AG10803 (cell line): ENCODE measurements at regions not wholly inside any gene's neighbourhood (a gene's known extent, or its start where the extent isn't known, plus 50 kb on each side); places are given as distances from the start of the nearest gene placed in this dataset.
"Not testable (repeated sequence)": the region's sequence is repeated elsewhere in the genome, so short reads cannot be mapped to it uniquely, and the experiment has no call there.

Source experiments
- DNase-seq: peaks from one replicate; pipeline ENCODE4 v3.0.0; 2010; ENCODE audit warnings: low read depth
- H3K4me3 ChIP-seq: 2 replicates; pipeline ENCODE4 v1.5.1; 2011; ENCODE audit warnings: mild to moderate bottlenecking, low read length, control low read depth
- CTCF ChIP-seq: conservative IDR thresholded peaks from 2 replicates; pipeline ENCODE4 v1.5.1; 2011; ENCODE audit warnings: mild to moderate bottlenecking, low read length, control low read depth, inconsistent platforms

GRCh38 chr5:90226433-90227099 is 183.0 kb downstream of the CETN3 start:
- no peak overlapping the region for H3K4me3 ChIP-seq
- TF ChIP-seq CTCF, result no peak
- no peak for DNase-seq

- DNase-seq, result no peak
- no peak overlapping the region for H3K4me3 ChIP-seq
- TF ChIP-seq CTCF, result no peak
These were observed 185.2 kb downstream of the CETN3 start for GRCh38 chr5:90224342-90224741.

GRCh38 chr5:90223756-90224155 is 185.8 kb downstream of the CETN3 start:
- no peak overlapping the region for H3K4me3 ChIP-seq
- no peak for TF ChIP-seq CTCF
- DNase-seq, result no peak

GRCh38 chr5:90221951-90222350 is 187.6 kb downstream of the CETN3 start:
- TF ChIP-seq CTCF, result no peak
- no peak for DNase-seq
- H3K4me3 ChIP-seq, result no peak overlapping the region

GRCh38 chr5:90220554-90220953 is 189.0 kb downstream of the CETN3 start:
- TF ChIP-seq CTCF, result no peak
- no peak for DNase-seq
- no peak overlapping the region for H3K4me3 ChIP-seq

- H3K4me3 ChIP-seq, result no peak overlapping the region
- no peak for TF ChIP-seq CTCF
- no peak for DNase-seq
These were observed 194.6 kb downstream of the CETN3 start for GRCh38 chr5:90214991-90215390.

- H3K4me3 ChIP-seq, DNase-seq: not testable (repeated sequence)
These were observed 201.2 kb downstream of the CETN3 start for GRCh38 chr5:90208323-90208722.

- DNase-seq, result no peak
- no peak overlapping the region for H3K4me3 ChIP-seq
- TF ChIP-seq CTCF, result no peak
These were observed 207.6 kb downstream of the CETN3 start for GRCh38 chr5:90201923-90202322.
